Natural killer cell (primary cell): ENCODE measurements at regions not wholly inside any gene's neighbourhood (a gene's known extent, or its start where the extent isn't known, plus 50 kb on each side); places are given as distances from the start of the nearest gene placed in this dataset.

Experiments used
- ATAC-seq, 3 donors: fragments of 150-1000 bp in 2 of 3; fragments of 200-7000 bp in 1 of 3; cut with Tn5 transposase; 1 replicate in 1 of 3; 2 replicates in 2 of 3; pipeline ENCODE4 v1.10.0; 2021; ENCODE audit warnings: mild to moderate bottlenecking in 2 of 3, moderate library complexity in 2 of 3
- DNase-seq, 2 donors: peaks; one replicate each; pipeline versions ENCODE4 v3.0.0 to v3.0.0-alpha.2; 2013 to 2021; ENCODE audit warnings: mixed read lengths in 1 of 2
- H3K27ac ChIP-seq: one replicate; pipeline ENCODE4 v1.5.1; 2013; ENCODE audit warnings: mild to moderate bottlenecking, low read length
- H3K27me3 ChIP-seq: one replicate; pipeline ENCODE4 v1.6.1; 2013; ENCODE audit warnings: low read length; ENCODE audit not compliant: control insufficient read depth, insufficient read depth
- H3K36me3 ChIP-seq: one replicate; pipeline ENCODE4 v1.6.1; 2013; ENCODE audit warnings: low read length; ENCODE audit not compliant: control insufficient read depth, insufficient read depth
- H3K4me1 ChIP-seq: one replicate; pipeline ENCODE4 v1.6.1; 2013; ENCODE audit warnings: low read length; ENCODE audit not compliant: control insufficient read depth, insufficient read depth
- H3K4me3 ChIP-seq: one replicate; pipeline ENCODE4 v1.5.1; 2013; ENCODE audit warnings: low read length
- H3K9me3 ChIP-seq: one replicate; pipeline ENCODE4 v1.6.1; 2013; ENCODE audit warnings: low read length; ENCODE audit not compliant: control insufficient read depth, insufficient read depth
- H3K27ac Mint-ChIP-seq, 2 donors: one replicate each; pipeline ENCODE4 v1.8.0; 2022; ENCODE audit warnings: mild to moderate bottlenecking in 2 of 2, mixed read lengths in 2 of 2, moderate library complexity in 1 of 2
- H3K27me3 Mint-ChIP-seq, 2 donors: one replicate each; pipeline ENCODE4 v1.8.0; 2022; ENCODE audit warnings: low read depth in 2 of 2, mixed read lengths in 2 of 2
- H3K36me3 Mint-ChIP-seq: one replicate; pipeline ENCODE4 v1.8.0; 2022; ENCODE audit warnings: mixed read lengths
- H3K4me1 Mint-ChIP-seq, 2 donors: one replicate each; pipeline ENCODE4 v1.8.0; 2022; ENCODE audit warnings: mixed read lengths in 2 of 2
- H3K4me3 Mint-ChIP-seq: one replicate; pipeline ENCODE4 v1.8.0; 2022; ENCODE audit warnings: mild to moderate bottlenecking, moderate library complexity, mixed read lengths
- H3K9me3 Mint-ChIP-seq, 2 donors: one replicate each; pipeline ENCODE4 v1.8.0; 2022; ENCODE audit warnings: mixed read lengths in 2 of 2
- CTCF ChIP-seq: fragments of 200-600 bp; IDR thresholded peaks from one replicate; pipeline ENCODE4 v1.8.0; 2022; ENCODE audit warnings: antibody characterized with exemption
- WGBS: methylation state at CpG from one replicate; pipeline ENCODE4 v1.1.7; 2013; ENCODE audit warnings: missing lambda C conversion rate; ENCODE audit not compliant: insufficient coverage; 5-methylcytosine and 5-hydroxymethylcytosine counted together
- intact Hi-C: fragments of 100-400 bp; cut with micrococcal nuclease; formaldehyde crosslinking; loops from one replicate; pipeline ENCODE4 v1.14.2; 2022

- Mint-ChIP-seq H3K36me3 (no peaks in the 10 kb centered on the region), H3K4me1 (no peaks in the 10 kb centered on the region), H3K4me3 (no peak overlapping the region), H3K27ac (no peak overlapping the region), H3K9me3 (peaks cover 0 to 2% of the 10 kb centered on the region in 2 donors), H3K27me3 (peaks cover 11 to 23% of the 10 kb centered on the region in 2 donors)
- Histone ChIP-seq H3K9me3 (no peaks in the 10 kb centered on the region), H3K4me1 (no peaks in the 10 kb centered on the region), H3K4me3 (no peak overlapping the region), H3K27me3 (no peaks in the 10 kb centered on the region), H3K27ac (no peak overlapping the region), H3K36me3 (no peaks in the 10 kb centered on the region)
- ATAC-seq (no peak), DNase-seq (no peak)
- intact Hi-C loops, result no loop called here
- TF ChIP-seq CTCF, result no peak
- WGBS, result 89% methylated on average over 7 of the region's 8 CpGs
Measured at GRCh38 chr15:91622711-91623342, 230.7 kb upstream of the SLCO3A1 start.

- H3K4me3 ChIP-seq, result no peak overlapping the region
- no peak for TF ChIP-seq CTCF
- no peak overlapping the region for H3K27ac ChIP-seq
- H3K27ac Mint-ChIP-seq, result no peak overlapping the region
- no peaks in the 10 kb centered on the region for H3K9me3 ChIP-seq
- H3K4me1 Mint-ChIP-seq, result no peaks in the 10 kb centered on the region
- no peaks in the 10 kb centered on the region for H3K4me1 ChIP-seq
- DNase-seq (no peak), ATAC-seq (no peak)
- no peaks in the 10 kb centered on the region for H3K27me3 ChIP-seq
- no peak overlapping the region for H3K4me3 Mint-ChIP-seq
- 77% methylated on average over 3 of the region's 3 CpGs for WGBS
- H3K9me3 Mint-ChIP-seq, result no peaks in the 10 kb centered on the region
- no peaks in the 10 kb centered on the region for H3K36me3 ChIP-seq
- intact Hi-C loops, result no loop called here
- peaks cover 4 to 12% of the 10 kb centered on the region in 2 donors for H3K27me3 Mint-ChIP-seq
- H3K36me3 Mint-ChIP-seq, result no peaks in the 10 kb centered on the region
Measured at GRCh38 chr15:91624353-91624968, 229.0 kb upstream of the SLCO3A1 start.

GRCh38 chr15:91625506-91625905 lies 228.0 kb upstream of the SLCO3A1 start:
- Histone ChIP-seq H3K4me3 (no peak overlapping the region), H3K36me3 (no peaks in the 10 kb centered on the region), H3K27ac (no peak overlapping the region), H3K9me3 (no peaks in the 10 kb centered on the region), H3K27me3 (no peaks in the 10 kb centered on the region), H3K4me1 (no peaks in the 10 kb centered on the region)
- ATAC-seq, result no peak
- peaks cover 4 to 10% of the 10 kb centered on the region in 2 donors for H3K27me3 Mint-ChIP-seq
- no peaks in the 10 kb centered on the region for H3K36me3 Mint-ChIP-seq
- H3K27ac Mint-ChIP-seq, result no peak overlapping the region
- H3K9me3 Mint-ChIP-seq, result no peaks in the 10 kb centered on the region
- no peak overlapping the region for H3K4me3 Mint-ChIP-seq
- intact Hi-C loops, result no loop called here
- DNase-seq, result no peak
- no peak for TF ChIP-seq CTCF
- 97% methylated on average over 6 of the region's 6 CpGs for WGBS
- no peaks in the 10 kb centered on the region for H3K4me1 Mint-ChIP-seq
